Type B pancreatic cell (in vitro differentiated cells): ENCODE measurements at regions not wholly inside any gene's neighbourhood (a gene's known extent, or its start where the extent isn't known, plus 50 kb on each side); places are given as distances from the start of the nearest gene placed in this dataset.

ENCODE experiments used
- DNase-seq: peaks from one replicate; pipeline ENCODE4 v3.0.0; 2021; ENCODE audit warnings: mixed read lengths; ENCODE audit not compliant: unreplicated experiment; ENCODE audit errors: extremely low spot score
- H3K27ac Mint-ChIP-seq: 2 replicates; pipeline ENCODE4 v1.8.0; 2021; ENCODE audit warnings: mild to moderate bottlenecking, mixed read lengths
- H3K27me3 Mint-ChIP-seq: 2 replicates; pipeline ENCODE4 v1.8.0; 2021; ENCODE audit warnings: mixed read lengths
- H3K36me3 Mint-ChIP-seq: 2 replicates; pipeline ENCODE4 v1.8.0; 2021; ENCODE audit warnings: mixed read lengths
- H3K4me1 Mint-ChIP-seq: one replicate; pipeline ENCODE4 v1.8.0; 2021; ENCODE audit warnings: mixed read lengths; ENCODE audit not compliant: unreplicated experiment
- H3K4me3 Mint-ChIP-seq: 2 replicates; pipeline ENCODE4 v1.8.0; 2021; ENCODE audit warnings: mild to moderate bottlenecking, mixed read lengths
- H3K9me3 Mint-ChIP-seq: 2 replicates; pipeline ENCODE4 v1.8.0; 2021; ENCODE audit warnings: mixed read lengths
- CTCF ChIP-seq: fragments of 200-600 bp; sonication (generic); conservative IDR thresholded peaks from 2 replicates; pipeline ENCODE4 v1.5.0; 2021; ENCODE audit warnings: antibody characterized with exemption, mild to moderate bottlenecking

- TF ChIP-seq CTCF = peak; percentile 90
- no peak overlapping the region for H3K4me3 Mint-ChIP-seq
- no peak overlapping the region for H3K27ac Mint-ChIP-seq
- peaks cover 27% of the 10 kb centered on the region for H3K27me3 Mint-ChIP-seq
- peaks cover 2% of the 10 kb centered on the region for H3K9me3 Mint-ChIP-seq
- H3K36me3 Mint-ChIP-seq = peaks cover 2% of the 10 kb centered on the region
- peaks cover 32% of the 10 kb centered on the region for H3K4me1 Mint-ChIP-seq
- no peak for DNase-seq
Measured at GRCh38 chr5:133868946-133869518, 99.4 kb downstream of the C5orf15 start.

- TF ChIP-seq CTCF = no peak
- no peak overlapping the region for H3K4me3 Mint-ChIP-seq
- no peaks in the 10 kb centered on the region for H3K9me3 Mint-ChIP-seq
- H3K27ac Mint-ChIP-seq = no peak overlapping the region
- peaks cover 26% of the 10 kb centered on the region for H3K27me3 Mint-ChIP-seq
- DNase-seq = no peak
- peaks cover 29% of the 10 kb centered on the region for H3K4me1 Mint-ChIP-seq
- no peaks in the 10 kb centered on the region for H3K36me3 Mint-ChIP-seq
Measured at GRCh38 chr5:133867851-133868545, 100.4 kb downstream of the C5orf15 start.

DNA sequence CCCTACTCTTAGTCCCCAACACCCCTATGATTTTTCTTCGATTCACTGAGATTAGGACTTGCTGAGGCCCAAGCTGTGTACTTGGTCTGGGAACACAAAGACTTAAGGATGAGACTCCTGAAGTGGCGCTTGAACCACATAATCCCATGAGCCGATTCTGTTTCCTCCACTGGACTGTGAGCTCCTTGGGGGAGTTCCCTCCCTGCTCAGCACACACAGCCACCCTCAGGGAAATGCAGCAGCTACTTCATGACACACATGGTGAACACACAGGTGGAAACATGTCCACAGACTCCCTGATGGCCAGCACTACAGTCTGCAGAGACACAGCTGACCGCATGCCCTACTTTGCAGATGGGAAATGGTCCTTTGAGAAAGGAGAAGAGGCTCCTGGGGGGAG, 101.1 kb downstream of the C5orf15 start:
- H3K9me3 Mint-ChIP-seq = no peaks in the 10 kb centered on the region
- H3K36me3 Mint-ChIP-seq = no peaks in the 10 kb centered on the region
- peak overlapping the region; percentile 11 for H3K27ac Mint-ChIP-seq
- no peak for TF ChIP-seq CTCF
- peaks cover 21% of the 10 kb centered on the region for H3K27me3 Mint-ChIP-seq
- DNase-seq = no peak
- H3K4me1 Mint-ChIP-seq = peaks cover 25% of the 10 kb centered on the region
- H3K4me3 Mint-ChIP-seq = no peak overlapping the region

DNA sequence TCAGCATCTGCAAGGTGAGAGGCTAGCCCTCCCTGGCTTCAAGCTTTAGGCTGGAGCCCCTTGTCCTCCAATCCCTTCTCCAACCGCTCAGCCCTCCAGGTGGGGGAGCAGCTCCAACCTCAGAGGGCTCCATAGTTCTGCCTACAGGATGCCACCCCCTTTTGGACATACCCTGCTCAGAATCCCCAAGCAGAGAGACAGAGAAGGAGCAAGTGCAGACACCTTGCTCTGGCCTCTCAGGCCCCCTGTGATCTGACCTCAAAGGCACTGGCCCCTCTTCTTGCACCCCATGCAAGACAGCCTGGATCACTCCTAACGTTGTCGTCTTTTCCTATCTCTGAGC, 101.6 kb downstream of the C5orf15 start:
- peak overlapping the region; percentile 11 for H3K27ac Mint-ChIP-seq

DNA sequence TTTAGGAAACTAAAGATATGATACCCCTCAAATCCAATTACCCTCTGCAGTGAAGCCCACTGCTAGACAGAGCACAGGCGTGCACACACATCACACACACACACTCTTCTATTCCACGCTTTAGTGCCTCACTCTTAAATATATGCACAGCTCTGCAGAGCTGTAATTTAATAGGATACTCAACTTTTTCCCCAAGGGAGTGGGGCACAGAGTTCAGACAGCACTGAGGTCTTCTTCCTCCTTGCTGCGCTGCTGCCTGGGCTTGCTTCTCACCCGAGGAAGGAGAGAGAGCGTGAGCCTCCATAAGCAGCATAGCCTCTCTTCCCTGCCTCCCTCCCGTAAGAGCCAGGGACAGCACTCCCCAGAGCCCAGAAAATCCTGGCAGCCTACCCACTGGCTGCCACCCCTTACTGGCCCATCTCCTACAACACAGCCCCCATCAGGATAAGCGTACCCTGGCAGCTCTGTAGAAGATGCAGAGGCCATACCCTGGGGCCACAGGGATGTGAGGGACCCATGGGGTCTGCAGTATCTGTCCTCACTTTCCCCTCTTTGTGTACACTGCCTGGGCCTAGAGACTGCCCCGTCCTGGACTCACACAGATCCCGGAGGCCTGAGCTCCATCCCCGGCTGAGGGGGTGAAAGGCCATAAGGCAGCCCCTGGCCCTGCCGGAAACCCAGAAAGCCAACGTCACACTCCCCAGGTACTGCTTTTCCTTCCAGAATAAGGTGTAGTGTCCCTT, 102.1 kb downstream of the C5orf15 start:
- peaks cover 25% of the 10 kb centered on the region for H3K4me1 Mint-ChIP-seq
- no peak overlapping the region for H3K27ac Mint-ChIP-seq
- H3K27me3 Mint-ChIP-seq = peaks cover 21% of the 10 kb centered on the region
- no peak for DNase-seq
- TF ChIP-seq CTCF = no peak
- no peaks in the 10 kb centered on the region for H3K9me3 Mint-ChIP-seq
- H3K4me3 Mint-ChIP-seq = no peak overlapping the region
- no peaks in the 10 kb centered on the region for H3K36me3 Mint-ChIP-seq

More for the DNA sequence above, 101.6 kb downstream of the C5orf15 start:
- no peak for TF ChIP-seq CTCF
- Mint-ChIP-seq H3K9me3 (no peaks in the 10 kb centered on the region), H3K27me3 (peaks cover 21% of the 10 kb centered on the region), H3K36me3 (no peaks in the 10 kb centered on the region), H3K4me1 (peaks cover 25% of the 10 kb centered on the region), H3K4me3 (no peak overlapping the region)
- DNase-seq = no peak
